K562 (cell line): ENCODE measurements at regions not wholly inside any gene's neighbourhood (a gene's known extent, or its start where the extent isn't known, plus 50 kb on each side); places are given as distances from the start of the nearest gene placed in this dataset.

Source experiments
- BCOR ChIP-seq: fragments of 450-650 bp; IDR thresholded peaks from 2 replicates; pipeline ENCODE4 v1.6.1; 2016
- GTF2F1 ChIP-seq: IDR thresholded peaks from 2 replicates; pipeline ENCODE4 v1.6.1; 2011; ENCODE audit warnings: low read depth, low read length, improper control_type of control experiment
- IRF2 ChIP-seq: sonication (generic); formaldehyde crosslinking; IDR thresholded peaks from 2 replicates; pipeline ENCODE4 v1.8.1; 2022; ENCODE audit warnings: mild to moderate bottlenecking, missing genetic modification reagents
- MEIS2 ChIP-seq: fragments of 450-650 bp; IDR thresholded peaks from 2 replicates; pipeline ENCODE4 v1.6.1; 2014; ENCODE audit warnings: mild to moderate bottlenecking; ENCODE audit not compliant: partially characterized antibody
- PHF20 ChIP-seq: fragments of 450-650 bp; IDR thresholded peaks from 2 replicates; pipeline ENCODE4 v1.6.1; 2018; ENCODE audit not compliant: partially characterized antibody
- RBFOX2 ChIP-seq: fragments of 200-400 bp; formaldehyde crosslinking; IDR thresholded peaks from 2 replicates; pipeline ENCODE4 v1.6.1; 2017; ENCODE audit warnings: low read depth, mild to moderate bottlenecking, low read length, moderate library complexity
- RBM17 ChIP-seq: fragments of 200-400 bp; formaldehyde crosslinking; IDR thresholded peaks from 2 replicates; pipeline ENCODE4 v1.6.1; 2017; ENCODE audit warnings: low read depth, mild to moderate bottlenecking, low read length, borderline replicate concordance
- U2AF1 ChIP-seq: fragments of 200-400 bp; formaldehyde crosslinking; optimal IDR thresholded peaks from 2 replicates; pipeline ENCODE3; 2017; ENCODE audit warnings: mild to moderate bottlenecking, low read depth, low read length, moderate library complexity
- TF ChIP-seq, protein P1 (sequence below), 3 experiments: IDR thresholded peaks in 2 of 3; conservative IDR thresholded peaks in 1 of 3; 2 replicates each; pipeline ENCODE4 v1.5.1; 2011 to 2012; ENCODE audit warnings: low read length in 3 of 3, mild to moderate bottlenecking in 3 of 3, control low read depth in 2 of 3, improper control_type of control experiment in 1 of 3, inconsistent platforms in 1 of 3, low read depth in 1 of 3, mixed read lengths in 1 of 3, moderate library complexity in 1 of 3; ENCODE audit not compliant: insufficient read depth in 2 of 3
- TF ChIP-seq, protein P2 (sequence below), 2 experiments: fragments of 450-650 bp; formaldehyde crosslinking in 1 of 2; IDR thresholded peaks; 2 replicates each; pipeline versions ENCODE4 v1.4.0 to v1.6.1; 2014 to 2020; ENCODE audit warnings: mild to moderate bottlenecking in 2 of 2, borderline replicate concordance in 1 of 2, low read depth in 1 of 2
- TF ChIP-seq, protein P3 (sequence below): sonication (generic); formaldehyde crosslinking; IDR thresholded peaks from 2 replicates; pipeline ENCODE4 v1.8.1; 2023; ENCODE audit warnings: mild to moderate bottlenecking, missing genetic modification reagents
- TF ChIP-seq, protein P4 (sequence below): fragments of 250-450 bp; sonication (Bioruptor Pico); IDR thresholded peaks from 2 replicates; pipeline ENCODE4 v1.6.1; 2021; ENCODE audit warnings: mild to moderate bottlenecking
- TF ChIP-seq, protein P5 (sequence below): fragments of 250-450 bp; sonication (Bioruptor Pico); IDR thresholded peaks from 2 replicates; pipeline ENCODE4 v1.5.0; 2020; ENCODE audit warnings: mild to moderate bottlenecking, borderline replicate concordance

DNA sequence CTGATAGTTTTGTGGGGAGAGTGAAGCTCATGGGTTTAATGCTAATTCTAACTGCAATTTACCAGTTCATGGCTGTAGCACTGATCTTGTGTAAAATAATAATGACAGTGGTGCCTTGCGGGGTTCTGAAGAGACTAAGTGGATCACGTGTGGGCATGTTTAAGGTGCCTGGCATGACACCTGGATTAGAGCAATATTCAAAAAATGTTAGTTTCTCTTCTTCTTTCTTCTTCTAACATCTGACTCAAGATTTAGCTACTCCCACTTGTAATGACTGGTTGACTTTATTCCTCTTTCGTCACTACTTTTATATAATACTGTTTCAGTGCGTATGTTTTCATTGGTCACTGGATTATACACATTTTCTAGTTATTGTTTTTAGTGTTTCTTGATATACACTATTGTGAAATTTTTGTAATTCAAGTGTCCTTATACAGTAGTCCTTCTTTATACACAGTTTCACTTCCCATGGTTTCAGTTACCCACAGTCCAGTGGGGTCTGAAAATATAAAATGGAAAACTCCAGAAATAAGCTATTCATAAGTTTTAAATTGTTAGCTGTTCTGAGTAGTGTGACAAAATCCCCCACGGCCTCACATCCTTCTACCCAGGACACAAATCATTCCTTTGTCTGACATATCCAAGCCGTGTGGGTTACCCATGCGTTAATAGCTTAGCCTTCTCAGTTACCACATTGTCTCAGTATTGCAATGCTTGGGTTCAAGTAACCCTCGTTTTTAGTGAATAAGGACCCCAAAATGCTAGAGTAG is 662.2 kb upstream of the CNTNAP5 start:
- TF ChIP-seq, protein P1, sequence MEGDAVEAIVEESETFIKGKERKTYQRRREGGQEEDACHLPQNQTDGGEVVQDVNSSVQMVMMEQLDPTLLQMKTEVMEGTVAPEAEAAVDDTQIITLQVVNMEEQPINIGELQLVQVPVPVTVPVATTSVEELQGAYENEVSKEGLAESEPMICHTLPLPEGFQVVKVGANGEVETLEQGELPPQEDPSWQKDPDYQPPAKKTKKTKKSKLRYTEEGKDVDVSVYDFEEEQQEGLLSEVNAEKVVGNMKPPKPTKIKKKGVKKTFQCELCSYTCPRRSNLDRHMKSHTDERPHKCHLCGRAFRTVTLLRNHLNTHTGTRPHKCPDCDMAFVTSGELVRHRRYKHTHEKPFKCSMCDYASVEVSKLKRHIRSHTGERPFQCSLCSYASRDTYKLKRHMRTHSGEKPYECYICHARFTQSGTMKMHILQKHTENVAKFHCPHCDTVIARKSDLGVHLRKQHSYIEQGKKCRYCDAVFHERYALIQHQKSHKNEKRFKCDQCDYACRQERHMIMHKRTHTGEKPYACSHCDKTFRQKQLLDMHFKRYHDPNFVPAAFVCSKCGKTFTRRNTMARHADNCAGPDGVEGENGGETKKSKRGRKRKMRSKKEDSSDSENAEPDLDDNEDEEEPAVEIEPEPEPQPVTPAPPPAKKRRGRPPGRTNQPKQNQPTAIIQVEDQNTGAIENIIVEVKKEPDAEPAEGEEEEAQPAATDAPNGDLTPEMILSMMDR (IDR thresholded peaks at IDR 0.05 in 2 of 3, conservative IDR thresholded peaks at IDR 0.05 in 1 of 3; ENCODE audit: insufficient read depth in 2 of 3, low read depth in 1 of 3, low read length in 3 of 3), result no peak
- no peak for TF ChIP-seq U2AF1
- no peak for TF ChIP-seq MEIS2
- no peak for TF ChIP-seq RBFOX2
- TF ChIP-seq BCOR, result no peak
- TF ChIP-seq RBM17, result no peak
- TF ChIP-seq, protein P2, sequence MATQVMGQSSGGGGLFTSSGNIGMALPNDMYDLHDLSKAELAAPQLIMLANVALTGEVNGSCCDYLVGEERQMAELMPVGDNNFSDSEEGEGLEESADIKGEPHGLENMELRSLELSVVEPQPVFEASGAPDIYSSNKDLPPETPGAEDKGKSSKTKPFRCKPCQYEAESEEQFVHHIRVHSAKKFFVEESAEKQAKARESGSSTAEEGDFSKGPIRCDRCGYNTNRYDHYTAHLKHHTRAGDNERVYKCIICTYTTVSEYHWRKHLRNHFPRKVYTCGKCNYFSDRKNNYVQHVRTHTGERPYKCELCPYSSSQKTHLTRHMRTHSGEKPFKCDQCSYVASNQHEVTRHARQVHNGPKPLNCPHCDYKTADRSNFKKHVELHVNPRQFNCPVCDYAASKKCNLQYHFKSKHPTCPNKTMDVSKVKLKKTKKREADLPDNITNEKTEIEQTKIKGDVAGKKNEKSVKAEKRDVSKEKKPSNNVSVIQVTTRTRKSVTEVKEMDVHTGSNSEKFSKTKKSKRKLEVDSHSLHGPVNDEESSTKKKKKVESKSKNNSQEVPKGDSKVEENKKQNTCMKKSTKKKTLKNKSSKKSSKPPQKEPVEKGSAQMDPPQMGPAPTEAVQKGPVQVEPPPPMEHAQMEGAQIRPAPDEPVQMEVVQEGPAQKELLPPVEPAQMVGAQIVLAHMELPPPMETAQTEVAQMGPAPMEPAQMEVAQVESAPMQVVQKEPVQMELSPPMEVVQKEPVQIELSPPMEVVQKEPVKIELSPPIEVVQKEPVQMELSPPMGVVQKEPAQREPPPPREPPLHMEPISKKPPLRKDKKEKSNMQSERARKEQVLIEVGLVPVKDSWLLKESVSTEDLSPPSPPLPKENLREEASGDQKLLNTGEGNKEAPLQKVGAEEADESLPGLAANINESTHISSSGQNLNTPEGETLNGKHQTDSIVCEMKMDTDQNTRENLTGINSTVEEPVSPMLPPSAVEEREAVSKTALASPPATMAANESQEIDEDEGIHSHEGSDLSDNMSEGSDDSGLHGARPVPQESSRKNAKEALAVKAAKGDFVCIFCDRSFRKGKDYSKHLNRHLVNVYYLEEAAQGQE (IDR thresholded peaks at IDR 0.05; ENCODE audit: borderline replicate concordance), result no peak
- TF ChIP-seq, protein P2 (CRISPR knock-in tag; IDR thresholded peaks at IDR 0.05; ENCODE audit: low read depth), result no peak
- TF ChIP-seq, protein P3, sequence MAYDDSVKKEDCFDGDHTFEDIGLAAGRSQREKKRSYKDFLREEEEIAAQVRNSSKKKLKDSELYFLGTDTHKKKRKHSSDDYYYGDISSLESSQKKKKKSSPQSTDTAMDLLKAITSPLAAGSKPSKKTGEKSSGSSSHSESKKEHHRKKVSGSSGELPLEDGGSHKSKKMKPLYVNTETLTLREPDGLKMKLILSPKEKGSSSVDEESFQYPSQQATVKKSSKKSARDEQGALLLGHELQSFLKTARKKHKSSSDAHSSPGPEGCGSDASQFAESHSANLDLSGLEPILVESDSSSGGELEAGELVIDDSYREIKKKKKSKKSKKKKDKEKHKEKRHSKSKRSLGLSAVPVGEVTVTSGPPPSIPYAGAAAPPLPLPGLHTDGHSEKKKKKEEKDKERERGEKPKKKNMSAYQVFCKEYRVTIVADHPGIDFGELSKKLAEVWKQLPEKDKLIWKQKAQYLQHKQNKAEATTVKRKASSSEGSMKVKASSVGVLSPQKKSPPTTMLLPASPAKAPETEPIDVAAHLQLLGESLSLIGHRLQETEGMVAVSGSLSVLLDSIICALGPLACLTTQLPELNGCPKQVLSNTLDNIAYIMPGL, result no peak
- TF ChIP-seq IRF2 (CRISPR knock-in tag), result no peak
- TF ChIP-seq, protein P4, sequence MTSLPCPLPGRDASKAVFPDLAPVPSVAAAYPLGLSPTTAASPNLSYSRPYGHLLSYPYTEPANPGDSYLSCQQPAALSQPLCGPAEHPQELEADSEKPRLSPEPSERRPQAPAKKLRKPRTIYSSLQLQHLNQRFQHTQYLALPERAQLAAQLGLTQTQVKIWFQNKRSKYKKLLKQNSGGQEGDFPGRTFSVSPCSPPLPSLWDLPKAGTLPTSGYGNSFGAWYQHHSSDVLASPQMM (CRISPR knock-in tag), result no peak
- TF ChIP-seq, protein P5, sequence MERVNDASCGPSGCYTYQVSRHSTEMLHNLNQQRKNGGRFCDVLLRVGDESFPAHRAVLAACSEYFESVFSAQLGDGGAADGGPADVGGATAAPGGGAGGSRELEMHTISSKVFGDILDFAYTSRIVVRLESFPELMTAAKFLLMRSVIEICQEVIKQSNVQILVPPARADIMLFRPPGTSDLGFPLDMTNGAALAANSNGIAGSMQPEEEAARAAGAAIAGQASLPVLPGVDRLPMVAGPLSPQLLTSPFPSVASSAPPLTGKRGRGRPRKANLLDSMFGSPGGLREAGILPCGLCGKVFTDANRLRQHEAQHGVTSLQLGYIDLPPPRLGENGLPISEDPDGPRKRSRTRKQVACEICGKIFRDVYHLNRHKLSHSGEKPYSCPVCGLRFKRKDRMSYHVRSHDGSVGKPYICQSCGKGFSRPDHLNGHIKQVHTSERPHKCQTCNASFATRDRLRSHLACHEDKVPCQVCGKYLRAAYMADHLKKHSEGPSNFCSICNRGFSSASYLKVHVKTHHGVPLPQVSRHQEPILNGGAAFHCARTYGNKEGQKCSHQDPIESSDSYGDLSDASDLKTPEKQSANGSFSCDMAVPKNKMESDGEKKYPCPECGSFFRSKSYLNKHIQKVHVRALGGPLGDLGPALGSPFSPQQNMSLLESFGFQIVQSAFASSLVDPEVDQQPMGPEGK (CRISPR knock-in tag), result no peak
- no peak for TF ChIP-seq PHF20
- TF ChIP-seq GTF2F1, result no peak
